ENCODE measurements at regions not wholly inside any gene's neighbourhood (a gene's known extent, or its start where the extent isn't known, plus 50 kb on each side); places are given as distances from the start of the nearest gene placed in this dataset.

GRCh38 chr15:59843609-59844008 lies 154.5 kb upstream of the BNIP2 start:
- no peak for TF ChIP-seq CTCF (IDR thresholded peaks at IDR 0.05)
- TF ChIP-seq POLR2A (IDR thresholded peaks at IDR 0.05), result no peak

Measured in lower leg skin (tissue), 3 donors.